Urothelium cell line (cell line): ENCODE measurements at regions not wholly inside any gene's neighbourhood (a gene's known extent, or its start where the extent isn't known, plus 50 kb on each side); places are given as distances from the start of the nearest gene placed in this dataset.
A peak's percentile ranks its signal among the peaks of the same experiment; 100 is the strongest.

Source experiments
- DNase-seq: peaks from one replicate; pipeline ENCODE4 v3.0.0; 2011; ENCODE audit warnings: low spot score, mixed read lengths
- FAIRE-seq: peaks from 2 replicates; lab custom pipeline; 2011; peaks lifted over from hg19 to GRCh38; lab: Jason Lieb, UNC

GRCh38 chr15:31799715-31800321, 230.5 kb upstream of the CHRNA7 start:
- DNase-seq (peak; percentile 38), FAIRE-seq (no peak)

- FAIRE-seq (no peak), DNase-seq (peak; percentile 32)
Observed at GRCh38 chr15:31801152-31801551, 229.2 kb upstream of the CHRNA7 start.

- FAIRE-seq, result no peak
- no peak for DNase-seq
Observed at GRCh38 chr15:31802761-31803160, 227.6 kb upstream of the CHRNA7 start.

GRCh38 chr15:31803388-31803884, 226.9 kb upstream of the CHRNA7 start:
- DNase-seq (no peak), FAIRE-seq (no peak)

- FAIRE-seq (no peak), DNase-seq (no peak)
Observed at GRCh38 chr15:31805090-31805662, 225.1 kb upstream of the CHRNA7 start.

- DNase-seq (no peak), FAIRE-seq (no peak)
Observed at GRCh38 chr15:31806106-31806505, 224.2 kb upstream of the CHRNA7 start.

- FAIRE-seq (no peak), DNase-seq (no peak)
Observed at GRCh38 chr15:31811641-31812040, 218.7 kb upstream of the CHRNA7 start.

GRCh38 chr15:31814082-31814481, 216.2 kb upstream of the CHRNA7 start:
- no peak for DNase-seq
- no peak for FAIRE-seq

- DNase-seq, result no peak
- no peak for FAIRE-seq
Observed at GRCh38 chr15:31815411-31816155, 214.7 kb upstream of the CHRNA7 start.

GRCh38 chr15:31822463-31822862, 207.9 kb upstream of the CHRNA7 start:
- FAIRE-seq (no peak), DNase-seq (no peak)

- no peak for FAIRE-seq
- no peak for DNase-seq
Observed at GRCh38 chr15:31824024-31824423, 206.3 kb upstream of the CHRNA7 start.

GRCh38 chr15:31828594-31828993, 201.7 kb upstream of the CHRNA7 start:
- DNase-seq (no peak), FAIRE-seq (no peak)

- no peak for FAIRE-seq
- no peak for DNase-seq
Observed at GRCh38 chr15:31830591-31830990, 199.7 kb upstream of the CHRNA7 start.

GRCh38 chr15:31831596-31831995, 198.7 kb upstream of the CHRNA7 start:
- FAIRE-seq, result no peak
- DNase-seq, result no peak

GRCh38 chr15:31834654-31835053, 195.7 kb upstream of the CHRNA7 start:
- FAIRE-seq (no peak), DNase-seq (no peak)

GRCh38 chr15:31839388-31839787, 190.9 kb upstream of the CHRNA7 start:
- FAIRE-seq, result no peak
- DNase-seq, result no peak

GRCh38 chr15:31840849-31841476, 189.4 kb upstream of the CHRNA7 start:
- FAIRE-seq, result no peak
- DNase-seq, result peak; percentile 78

- DNase-seq, result no peak
- no peak for FAIRE-seq
Observed at GRCh38 chr15:31842532-31843195, 187.7 kb upstream of the CHRNA7 start.

- DNase-seq, result no peak
- no peak for FAIRE-seq
Observed at GRCh38 chr15:31843426-31844055, 186.8 kb upstream of the CHRNA7 start.

GRCh38 chr15:31845791-31846190, 184.5 kb upstream of the CHRNA7 start:
- FAIRE-seq (no peak), DNase-seq (no peak)

- FAIRE-seq, result no peak
- DNase-seq, result no peak
Observed at GRCh38 chr15:31847961-31848360, 182.4 kb upstream of the CHRNA7 start.
